SK-N-SH (cell line): ENCODE measurements at regions not wholly inside any gene's neighbourhood (a gene's known extent, or its start where the extent isn't known, plus 50 kb on each side); places are given as distances from the start of the nearest gene placed in this dataset.

ENCODE experiments used
- CTCF ChIA-PET: fragments of 300-600, 350-600 bp; formaldehyde crosslinking; extraction: SDS; loops from one replicate; lab custom pipeline; 2021; lab: Yijun Ruan, JAX
- POLR2A ChIA-PET: fragments of 350-600 bp; sonication (Branson Sonifier 250); formaldehyde crosslinking; extraction: SDS; loops from one replicate; lab custom pipeline; 2020; ENCODE audit warnings: antibody characterized with exemption, inconsistent platforms; lab: Yijun Ruan, JAX
- DNase-seq: peaks from one replicate; pipeline ENCODE4 v3.0.0; 2012
- H2AFZ ChIP-seq: fragments of 200-600 bp; sonication (generic); 2 replicates; pipeline ENCODE4 v1.8.1; 2016; ENCODE audit warnings: antibody characterized with exemption, mild to moderate bottlenecking, low read depth
- H3F3A ChIP-seq: fragments of 200-600 bp; sonication (generic); replicated peaks from 2 replicates; pipeline ENCODE3; 2016; ENCODE audit warnings: antibody characterized with exemption, mild to moderate bottlenecking; ENCODE audit not compliant: insufficient read depth
- H3K27ac ChIP-seq, 2 experiments: fragments of 200-500 bp in 1 of 2; fragments of 200-600 bp in 1 of 2; sonication (Bioruptor generic) in 1 of 2; sonication (generic), shearing (Covaris generic) in 1 of 2; 2 replicates each; pipeline versions ENCODE4 v1.5.1 to v1.6.1; 2014 to 2016; ENCODE audit warnings: low read depth in 2 of 2, inconsistent platforms in 1 of 2, low read length in 1 of 2, mild to moderate bottlenecking in 1 of 2, mixed read lengths in 1 of 2
- H3K27me3 ChIP-seq: fragments of 200-600 bp; sonication (generic), shearing (Covaris generic); 2 replicates; pipeline ENCODE4 v1.6.1; 2016; ENCODE audit warnings: mixed run types; ENCODE audit not compliant: insufficient read depth
- H3K36me3 ChIP-seq, 2 experiments: fragments of 200-500 bp in 1 of 2; fragments of 200-600 bp in 1 of 2; sonication (Bioruptor generic) in 1 of 2; sonication (generic) in 1 of 2; replicated peaks in 1 of 2; 2 replicates each; pipeline versions ENCODE3 to v1.5.1; 2014 to 2016; ENCODE audit warnings: low read length in 1 of 2, mild to moderate bottlenecking in 1 of 2; ENCODE audit not compliant: insufficient read depth in 2 of 2, control insufficient read depth in 1 of 2
- H3K4me1 ChIP-seq, 2 experiments: fragments of 200-500 bp in 1 of 2; fragments of 200-600 bp in 1 of 2; sonication (Bioruptor generic) in 1 of 2; sonication (generic), shearing (Covaris generic) in 1 of 2; 2 replicates each; pipeline versions ENCODE4 v1.5.1 to v1.6.1; 2014 to 2016; ENCODE audit warnings: low read depth in 1 of 2, low read length in 1 of 2, mixed run types in 1 of 2; ENCODE audit not compliant: insufficient read depth in 2 of 2, control insufficient read depth in 1 of 2
- H3K4me2 ChIP-seq: fragments of 200-600 bp; sonication (generic), shearing (Covaris generic); 2 replicates; pipeline ENCODE4 v1.6.1; 2017; ENCODE audit warnings: mixed run types
- H3K4me3 ChIP-seq, 2 experiments: fragments of 200-500 bp in 1 of 2; fragments of 200-600 bp in 1 of 2; sonication (Bioruptor generic) in 1 of 2; sonication (generic), shearing (Covaris generic) in 1 of 2; 2 replicates each; pipeline versions ENCODE4 v1.5.1 to v1.8.1; 2014 to 2016; ENCODE audit warnings: low read depth in 2 of 2, inconsistent platforms in 1 of 2, low read length in 1 of 2, mild to moderate bottlenecking in 1 of 2, mixed read lengths in 1 of 2, moderate library complexity in 1 of 2
- H3K79me2 ChIP-seq: fragments of 200-600 bp; sonication (generic); 2 replicates; pipeline ENCODE4 v1.8.1; 2017; ENCODE audit warnings: mild to moderate bottlenecking; ENCODE audit not compliant: insufficient read depth
- H3K9ac ChIP-seq: fragments of 200-600 bp; sonication (generic); 2 replicates; pipeline ENCODE4 v1.6.1; 2017; ENCODE audit warnings: mixed run types
- H3K9me2 ChIP-seq: fragments of 200-600 bp; sonication (generic); 2 replicates; pipeline ENCODE4 v1.6.1; 2017; ENCODE audit warnings: mixed run types
- H3K9me3 ChIP-seq: fragments of 200-600 bp; sonication (generic); 2 replicates; pipeline ENCODE4 v1.6.1; 2017; ENCODE audit warnings: mixed run types, mild to moderate bottlenecking, moderate library complexity
- H4K20me1 ChIP-seq: fragments of 200-600 bp; sonication (generic); 2 replicates; pipeline ENCODE4 v1.6.1; 2017; ENCODE audit warnings: mild to moderate bottlenecking, mixed run types; ENCODE audit not compliant: insufficient read depth
- MEF2A ChIP-seq: IDR thresholded peaks from 2 replicates; pipeline ENCODE4 v1.4.0; 2012; ENCODE audit warnings: low read depth, borderline replicate concordance
- RFX5 ChIP-seq: IDR thresholded peaks from 2 replicates; pipeline ENCODE4 v1.6.1; 2012; ENCODE audit warnings: mild to moderate bottlenecking, improper control_type of control experiment, low read length
- WGBS: methylation state at CpG from one replicate; pipeline ENCODE4 v1.1.6; 2017; ENCODE audit warnings: low lambda C conversion rate; 5-methylcytosine and 5-hydroxymethylcytosine counted together
- TF ChIP-seq, protein P1 (sequence below): IDR thresholded peaks from 2 replicates; pipeline ENCODE4; 2012
- TF ChIP-seq, protein P2 (sequence below): IDR thresholded peaks from 2 replicates; pipeline ENCODE4 v1.6.1; 2012; ENCODE audit warnings: mild to moderate bottlenecking, low read depth, low read length, moderate library complexity

DNA sequence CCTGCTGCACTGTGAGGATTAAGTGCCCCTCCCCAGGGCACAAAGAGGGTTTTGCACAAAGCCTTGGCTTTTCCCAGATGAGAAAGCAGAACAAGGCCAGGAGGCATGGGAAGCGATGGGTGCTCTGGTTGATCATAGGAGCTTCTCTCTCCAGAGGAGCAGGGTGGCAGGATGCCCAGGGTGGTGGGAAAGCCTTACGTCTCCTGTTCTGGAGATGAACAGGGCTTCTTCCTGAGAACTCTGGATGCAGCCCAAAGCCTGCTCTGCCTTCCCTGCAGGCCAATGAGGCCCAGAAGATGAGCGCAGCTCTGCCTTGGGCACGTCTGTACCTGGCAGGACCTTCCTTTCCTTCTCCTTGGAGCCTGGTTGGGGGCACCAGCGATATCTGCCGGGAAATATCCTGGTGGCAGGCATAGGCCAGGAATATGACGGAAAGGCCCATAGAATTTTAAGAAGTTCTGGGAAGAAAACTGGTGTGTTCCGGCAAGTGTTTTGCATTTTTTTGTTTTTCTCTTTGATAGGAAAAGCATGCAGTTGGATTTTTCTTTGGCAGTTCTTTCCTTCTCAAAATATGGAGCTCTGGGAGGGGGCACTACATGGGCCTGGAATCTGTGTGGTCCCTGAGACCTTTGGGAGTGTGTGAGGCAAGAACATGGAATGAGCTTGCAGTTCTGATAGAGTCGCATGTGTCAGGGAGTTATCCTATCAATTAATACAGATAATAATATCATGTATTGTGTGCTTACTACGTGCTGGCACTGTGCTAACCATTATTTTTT lies 253.2 kb upstream of the KLF4 start:
- H4K20me1 ChIP-seq, result no peaks in the 10 kb centered on the region
- no peak overlapping the region for H3K27ac ChIP-seq
- no peak overlapping the region for H3K9ac ChIP-seq
- DNase-seq, result no peak
- H3K79me2 ChIP-seq, result no peaks in the 10 kb centered on the region
- H3K9me3 ChIP-seq, result no peaks in the 10 kb centered on the region
- no peaks in the 10 kb centered on the region for H3K27me3 ChIP-seq
- no peak for TF ChIP-seq RFX5
- TF ChIP-seq, protein P1, sequence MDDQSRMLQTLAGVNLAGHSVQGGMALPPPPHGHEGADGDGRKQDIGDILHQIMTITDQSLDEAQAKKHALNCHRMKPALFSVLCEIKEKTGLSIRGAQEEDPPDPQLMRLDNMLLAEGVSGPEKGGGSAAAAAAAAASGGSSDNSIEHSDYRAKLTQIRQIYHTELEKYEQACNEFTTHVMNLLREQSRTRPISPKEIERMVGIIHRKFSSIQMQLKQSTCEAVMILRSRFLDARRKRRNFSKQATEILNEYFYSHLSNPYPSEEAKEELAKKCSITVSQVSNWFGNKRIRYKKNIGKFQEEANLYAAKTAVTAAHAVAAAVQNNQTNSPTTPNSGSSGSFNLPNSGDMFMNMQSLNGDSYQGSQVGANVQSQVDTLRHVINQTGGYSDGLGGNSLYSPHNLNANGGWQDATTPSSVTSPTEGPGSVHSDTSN, result no peak
- TF ChIP-seq, all 33 proteins: peak for 0
- CTCF ChIA-PET, result interaction anchor here (2.0 kb wide), 1 partner anchor 11 kb away, joined by 5 read pairs; no protein-coding TSS in a partner anchor
- 87% methylated on average over 9 of the region's 10 CpGs for WGBS
- Histone ChIP-seq H3K4me2 (no peak overlapping the region), H3K4me3 (no peak overlapping the region), H2AFZ (peak overlapping the region; percentile 13; the same call in 1 of the 2 replicates), H3K9me2 (no peaks in the 10 kb centered on the region), H3K4me1 (peaks cover 0 to 18% of the 10 kb centered on the region in 2 experiments; a peak in 3 of 4 replicates), H3K36me3 (no peaks in the 10 kb centered on the region), H3F3A (no peaks in the 10 kb centered on the region)
- POLR2A ChIA-PET, result no interaction called here

DNA sequence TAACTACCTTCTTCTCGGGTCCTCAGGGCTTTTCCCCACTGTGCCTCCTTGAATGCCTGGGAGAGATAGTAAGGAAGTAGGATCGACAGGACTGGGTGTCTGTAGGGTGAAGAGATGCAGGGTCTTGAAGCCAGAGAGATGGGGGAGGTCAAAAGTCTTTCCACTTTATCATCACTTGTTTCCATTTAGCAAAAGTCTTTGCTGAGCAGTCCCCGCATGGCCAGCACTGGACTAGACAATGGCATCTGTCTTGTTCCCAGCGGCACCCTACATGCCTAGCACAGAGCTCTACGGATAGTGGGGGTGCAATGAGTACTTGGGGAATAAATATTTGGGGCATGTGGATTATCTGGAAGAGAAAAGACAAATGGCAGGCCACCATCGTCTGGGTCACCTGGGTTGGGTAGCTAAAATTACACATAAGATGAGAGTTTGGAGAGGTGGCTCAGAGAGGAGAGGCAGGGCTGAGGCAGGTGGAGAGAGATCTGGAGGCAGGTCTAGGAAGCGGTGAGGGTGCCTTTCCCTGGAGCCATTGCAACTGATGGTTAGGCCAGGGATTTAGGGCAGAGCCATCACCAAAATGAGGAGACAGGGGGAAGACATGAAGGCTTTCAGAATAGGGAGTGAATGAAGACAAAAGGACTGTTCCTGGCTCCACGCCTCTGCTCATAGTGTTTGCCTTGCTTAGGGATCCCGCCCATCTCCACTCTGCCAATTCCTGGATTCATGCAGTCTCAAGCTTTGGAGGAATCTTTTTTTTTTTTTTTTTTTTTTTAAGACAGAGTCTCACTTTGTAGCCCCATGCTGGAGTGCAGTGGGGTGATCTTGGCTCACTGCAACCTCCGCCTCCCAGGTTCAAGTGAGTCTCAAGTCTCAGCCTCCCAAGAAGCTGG lies 250.8 kb upstream of the KLF4 start:
- no peak overlapping the region for H2AFZ ChIP-seq
- no peak overlapping the region for H3K4me3 ChIP-seq
- peaks cover 0 to 25% of the 10 kb centered on the region in 2 experiments; a peak in 3 of 4 replicates for H3K4me1 ChIP-seq
- H3K9me2 ChIP-seq, result no peaks in the 10 kb centered on the region
- no peaks in the 10 kb centered on the region for H3F3A ChIP-seq
- no peak overlapping the region for H3K9ac ChIP-seq
- no peaks in the 10 kb centered on the region for H3K79me2 ChIP-seq
- H3K4me2 ChIP-seq, result no peak overlapping the region
- no peaks in the 10 kb centered on the region for H3K36me3 ChIP-seq
- TF ChIP-seq, protein P2, sequence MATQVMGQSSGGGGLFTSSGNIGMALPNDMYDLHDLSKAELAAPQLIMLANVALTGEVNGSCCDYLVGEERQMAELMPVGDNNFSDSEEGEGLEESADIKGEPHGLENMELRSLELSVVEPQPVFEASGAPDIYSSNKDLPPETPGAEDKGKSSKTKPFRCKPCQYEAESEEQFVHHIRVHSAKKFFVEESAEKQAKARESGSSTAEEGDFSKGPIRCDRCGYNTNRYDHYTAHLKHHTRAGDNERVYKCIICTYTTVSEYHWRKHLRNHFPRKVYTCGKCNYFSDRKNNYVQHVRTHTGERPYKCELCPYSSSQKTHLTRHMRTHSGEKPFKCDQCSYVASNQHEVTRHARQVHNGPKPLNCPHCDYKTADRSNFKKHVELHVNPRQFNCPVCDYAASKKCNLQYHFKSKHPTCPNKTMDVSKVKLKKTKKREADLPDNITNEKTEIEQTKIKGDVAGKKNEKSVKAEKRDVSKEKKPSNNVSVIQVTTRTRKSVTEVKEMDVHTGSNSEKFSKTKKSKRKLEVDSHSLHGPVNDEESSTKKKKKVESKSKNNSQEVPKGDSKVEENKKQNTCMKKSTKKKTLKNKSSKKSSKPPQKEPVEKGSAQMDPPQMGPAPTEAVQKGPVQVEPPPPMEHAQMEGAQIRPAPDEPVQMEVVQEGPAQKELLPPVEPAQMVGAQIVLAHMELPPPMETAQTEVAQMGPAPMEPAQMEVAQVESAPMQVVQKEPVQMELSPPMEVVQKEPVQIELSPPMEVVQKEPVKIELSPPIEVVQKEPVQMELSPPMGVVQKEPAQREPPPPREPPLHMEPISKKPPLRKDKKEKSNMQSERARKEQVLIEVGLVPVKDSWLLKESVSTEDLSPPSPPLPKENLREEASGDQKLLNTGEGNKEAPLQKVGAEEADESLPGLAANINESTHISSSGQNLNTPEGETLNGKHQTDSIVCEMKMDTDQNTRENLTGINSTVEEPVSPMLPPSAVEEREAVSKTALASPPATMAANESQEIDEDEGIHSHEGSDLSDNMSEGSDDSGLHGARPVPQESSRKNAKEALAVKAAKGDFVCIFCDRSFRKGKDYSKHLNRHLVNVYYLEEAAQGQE, result no peak
- no peak for TF ChIP-seq MEF2A
- TF ChIP-seq, all 33 proteins: peak for 0
- Histone ChIP-seq H4K20me1 (no peaks in the 10 kb centered on the region), H3K27ac (no peak overlapping the region), H3K9me3 (no peaks in the 10 kb centered on the region), H3K27me3 (no peaks in the 10 kb centered on the region)
- POLR2A ChIA-PET, result no interaction called here
- no peak for DNase-seq
- CTCF ChIA-PET, result no interaction called here
- WGBS, result 79% methylated on average over 9 of the region's 10 CpGs
